GM19023 (cell line): ENCODE measurements at regions not wholly inside any gene's neighbourhood (a gene's known extent, or its start where the extent isn't known, plus 50 kb on each side); places are given as distances from the start of the nearest gene placed in this dataset.
"Not testable (repeated sequence)": the region's sequence is repeated elsewhere in the genome, so short reads cannot be mapped to it uniquely, and the experiment has no call there.

Source experiments
- ATAC-seq: cut with Tn5 transposase; IDR thresholded peaks from one replicate; pipeline ENCODE4 v1.9.1; 2021; ENCODE audit warnings: mild to moderate bottlenecking, moderate library complexity; ENCODE audit not compliant: unreplicated experiment

DNA sequence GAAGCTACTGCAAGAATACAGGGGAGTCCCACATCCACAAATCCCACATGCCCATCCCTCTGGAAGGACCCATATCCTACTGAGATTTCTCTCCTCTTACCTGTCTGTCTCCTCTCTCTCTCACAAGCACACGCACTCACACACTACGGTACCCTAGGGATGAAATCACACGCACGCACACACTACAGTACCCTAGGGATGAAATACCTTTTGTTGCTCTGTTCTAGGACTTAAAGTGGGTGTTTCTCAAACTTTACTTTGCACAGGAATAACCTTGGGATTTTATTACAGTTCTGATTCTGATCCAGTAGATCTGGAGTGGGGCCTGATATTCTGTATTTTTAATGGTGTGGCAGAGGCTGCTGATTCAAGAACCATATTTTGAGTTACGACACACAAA, 622.2 kb upstream of the ZNF385D start:
- no peak for ATAC-seq

- ATAC-seq: no peak
Observed at GRCh38 chr3:22373827-22374226, 622.8 kb upstream of the ZNF385D start.

- no peak for ATAC-seq
Observed at GRCh38 chr3:22377421-22377820, 626.4 kb upstream of the ZNF385D start.

GRCh38 chr3:22378869-22379268, 627.9 kb upstream of the ZNF385D start:
- ATAC-seq: no peak

DNA sequence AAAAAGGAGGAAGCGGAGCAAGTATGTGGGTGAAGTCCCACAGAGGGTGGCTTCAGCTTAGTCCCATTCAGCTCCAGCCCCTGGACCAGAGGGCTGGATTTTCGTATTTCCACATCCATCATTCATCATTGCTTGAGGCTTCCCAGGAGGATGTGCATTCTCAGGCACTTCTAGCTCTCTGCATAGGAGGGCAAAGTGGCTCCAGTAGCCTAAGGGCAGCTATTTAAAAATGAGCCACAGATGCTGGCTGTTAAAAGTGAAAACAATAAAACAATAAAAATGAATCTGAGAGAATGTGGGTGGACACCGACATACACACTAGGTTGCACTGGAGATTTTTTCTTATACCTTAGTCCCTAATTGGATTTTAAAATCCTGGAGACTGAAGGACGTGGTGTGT, 629.2 kb upstream of the ZNF385D start:
- ATAC-seq: no peak

DNA sequence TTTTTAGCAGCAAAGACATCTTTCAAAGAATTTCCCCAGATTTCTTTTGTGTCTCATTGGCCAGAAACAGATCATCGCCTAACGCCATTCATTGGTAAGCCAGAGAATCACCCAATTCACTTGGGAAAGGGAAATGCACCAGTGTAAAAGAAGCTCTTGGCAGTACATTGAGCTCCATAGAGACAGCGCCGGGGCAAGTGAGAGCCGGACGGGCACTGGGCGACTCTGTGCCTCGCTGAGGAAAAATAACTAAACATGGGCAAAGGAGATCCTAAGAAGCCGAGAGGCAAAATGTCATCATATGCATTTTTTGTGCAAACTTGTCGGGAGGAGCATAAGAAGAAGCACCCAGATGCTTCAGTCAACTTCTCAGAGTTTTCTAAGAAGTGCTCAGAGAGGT, 630.6 kb upstream of the ZNF385D start:
- ATAC-seq: not testable (repeated sequence)

GRCh38 chr3:22383285-22383684, 632.3 kb upstream of the ZNF385D start:
- no peak for ATAC-seq

- ATAC-seq: no peak
Observed at GRCh38 chr3:22386107-22386506, 635.1 kb upstream of the ZNF385D start.

DNA sequence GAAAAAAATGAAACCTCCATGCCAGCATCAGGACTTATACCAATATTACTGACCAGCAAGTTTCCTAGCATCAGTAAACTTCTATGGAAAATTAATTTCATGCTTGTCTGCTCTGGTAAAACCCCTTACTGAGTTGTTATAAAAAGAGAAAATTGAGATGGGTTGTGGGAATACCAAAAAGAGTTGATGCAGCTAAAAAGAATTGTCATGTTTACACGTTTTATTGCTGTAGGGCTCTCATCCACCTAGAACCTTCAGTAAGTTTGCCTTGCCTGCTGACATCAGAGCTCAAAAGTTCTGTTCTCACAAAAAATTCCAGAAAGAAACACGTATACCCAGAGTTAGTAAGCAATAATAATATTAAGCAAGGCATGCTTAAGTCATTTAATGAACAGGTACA, 641.3 kb upstream of the ZNF385D start:
- ATAC-seq: no peak

DNA sequence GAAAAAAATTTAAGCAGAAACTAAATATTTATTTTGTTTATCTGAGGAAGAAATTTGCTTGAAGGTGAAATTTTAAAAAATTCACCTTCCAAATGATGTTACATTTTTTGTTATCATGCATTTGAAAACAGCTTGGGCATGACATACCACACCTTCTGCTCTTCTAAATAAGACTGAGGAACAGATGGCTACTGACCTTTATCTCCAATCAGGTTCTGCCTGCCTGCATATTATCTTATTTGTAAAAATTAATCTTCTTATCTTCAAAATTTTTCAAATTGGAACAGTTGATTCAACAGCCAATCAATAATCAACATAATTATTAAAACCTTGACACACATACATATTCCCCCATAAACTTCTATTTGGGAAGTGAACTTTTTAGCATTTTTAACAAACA, 641.8 kb upstream of the ZNF385D start:
- no peak for ATAC-seq

GRCh38 chr3:22399566-22399965, 648.6 kb upstream of the ZNF385D start:
- ATAC-seq: no peak

DNA sequence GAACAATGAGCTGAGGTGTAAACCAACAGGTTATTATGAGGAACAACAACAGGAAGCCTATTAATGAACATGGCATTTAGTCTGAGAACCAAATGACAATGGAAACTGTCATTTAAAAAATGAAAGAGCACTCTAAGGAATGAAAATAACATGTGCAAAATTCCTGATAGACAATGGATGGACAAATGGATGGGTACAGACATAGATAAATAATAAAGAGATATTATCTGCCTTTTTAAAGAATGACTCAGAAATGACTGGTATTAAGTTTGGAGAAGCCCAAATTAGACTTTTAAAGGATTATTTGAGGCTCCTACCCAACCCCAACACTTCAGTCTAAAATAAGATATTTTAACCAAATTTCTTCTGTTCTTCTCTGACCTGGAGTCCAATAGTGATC, 650.5 kb upstream of the ZNF385D start:
- no peak for ATAC-seq

- no peak for ATAC-seq
Observed at GRCh38 chr3:22414239-22414638, 663.2 kb upstream of the ZNF385D start.

- not testable (repeated sequence) for ATAC-seq
Observed at GRCh38 chr3:22416838-22417446, 665.9 kb upstream of the ZNF385D start.

- ATAC-seq: no peak
Observed at GRCh38 chr3:22419261-22419660, 668.3 kb upstream of the ZNF385D start.

GRCh38 chr3:22421589-22421988, 670.6 kb upstream of the ZNF385D start:
- no peak for ATAC-seq

- no peak for ATAC-seq
Observed at GRCh38 chr3:22431334-22431733, 680.3 kb upstream of the ZNF385D start.

DNA sequence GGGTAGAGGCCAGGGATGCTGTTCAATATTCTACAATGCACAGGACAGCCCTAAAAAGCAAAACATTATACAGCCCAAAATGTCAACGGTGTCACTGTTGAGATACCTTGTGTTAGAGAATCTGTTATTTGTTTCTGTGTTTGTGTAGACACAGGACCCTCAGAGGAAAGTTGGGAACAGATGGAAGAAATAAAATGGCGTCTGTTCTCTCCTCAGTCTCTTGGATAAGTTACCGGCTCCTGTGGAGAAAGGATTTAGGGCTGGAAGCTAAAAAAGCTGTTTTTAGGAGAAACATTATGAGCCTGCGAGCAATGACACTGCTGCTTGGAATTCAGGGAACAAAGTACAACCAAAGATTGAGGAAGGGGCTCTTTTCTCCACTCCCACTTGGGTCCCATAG, 688.6 kb upstream of the ZNF385D start:
- ATAC-seq: no peak

GRCh38 chr3:22441711-22442110, 690.7 kb upstream of the ZNF385D start:
- ATAC-seq: no peak

- ATAC-seq: no peak
Observed at GRCh38 chr3:22443571-22444233, 692.7 kb upstream of the ZNF385D start.

DNA sequence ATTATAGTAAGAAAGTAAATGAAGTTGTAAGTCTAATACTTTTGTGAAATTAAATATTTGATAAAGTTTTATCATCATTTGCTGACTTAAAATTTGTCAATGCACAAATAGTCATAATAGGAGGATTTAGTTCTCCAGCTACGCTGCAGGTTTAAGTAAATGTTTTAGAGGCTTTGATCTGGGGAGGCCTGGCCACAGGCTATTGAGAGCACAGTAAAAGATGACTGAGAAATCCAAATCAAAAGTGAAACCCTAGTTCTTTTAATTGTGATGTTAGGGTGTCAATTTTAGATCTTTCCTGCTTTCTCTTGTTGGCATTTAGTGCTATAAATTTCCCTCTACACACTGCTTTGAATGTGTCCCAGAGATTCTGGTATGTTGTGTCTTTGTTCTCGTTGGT, 694.3 kb upstream of the ZNF385D start:
- ATAC-seq: not testable (repeated sequence)

GRCh38 chr3:22450786-22451400, 699.9 kb upstream of the ZNF385D start:
- ATAC-seq: no peak
